Hepatocyte (in vitro differentiated cells): ENCODE measurements at regions not wholly inside any gene's neighbourhood (a gene's known extent, or its start where the extent isn't known, plus 50 kb on each side); places are given as distances from the start of the nearest gene placed in this dataset.

Experiments used
- EZH2 ChIP-seq: fragments of 200-600 bp; sonication (generic); IDR thresholded peaks from 2 replicates; pipeline ENCODE4 v1.6.1; 2016; ENCODE audit warnings: antibody characterized with exemption, mild to moderate bottlenecking, borderline replicate concordance
- TF ChIP-seq, protein P1 (sequence below): fragments of 200-600 bp; sonication (generic); IDR thresholded peaks from 2 replicates; pipeline ENCODE4 v1.5.1; 2016; ENCODE audit warnings: antibody characterized with exemption, mild to moderate bottlenecking; ENCODE audit not compliant: poor library complexity

DNA sequence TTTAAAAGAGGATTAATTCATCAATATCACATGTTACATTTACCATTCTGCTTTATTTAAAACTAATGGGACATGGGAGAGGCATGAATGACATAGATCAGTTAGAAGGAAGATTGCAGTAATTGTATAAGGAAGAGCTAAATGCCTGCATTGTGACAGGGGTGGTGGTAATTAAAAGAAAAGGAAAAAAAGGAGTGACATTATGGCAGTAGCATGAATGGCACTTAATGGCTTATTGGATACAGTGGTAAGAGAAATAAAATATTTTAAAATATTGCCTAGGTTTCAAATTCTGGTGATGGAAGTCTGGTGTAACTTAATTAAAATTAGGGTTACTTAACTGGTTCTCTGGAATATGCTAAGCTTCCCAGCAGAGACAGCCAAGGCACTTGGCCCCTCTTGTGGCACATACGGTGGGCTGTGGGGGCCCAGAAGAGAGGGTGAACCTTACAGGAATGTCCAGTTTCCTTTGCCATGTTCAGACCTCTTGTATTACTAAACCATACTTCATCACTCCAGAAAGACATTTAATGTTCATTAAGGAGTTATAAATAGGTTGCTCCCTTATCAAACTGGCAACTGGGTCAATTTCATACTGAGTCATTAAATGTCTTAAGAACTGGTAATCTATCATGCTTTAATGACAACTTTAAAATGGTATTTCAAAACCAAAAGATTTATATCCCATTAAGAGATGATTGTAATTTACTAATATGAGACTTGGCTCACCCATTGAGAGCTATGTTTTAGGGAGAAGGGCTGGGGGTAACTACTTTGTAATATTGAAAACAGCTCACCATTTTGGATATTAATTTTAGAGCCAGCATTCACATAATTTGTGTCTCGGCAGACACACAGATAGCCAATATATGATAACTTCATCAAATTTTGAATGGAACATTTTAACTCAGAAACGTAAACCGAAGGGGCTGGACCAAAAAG lies 798.9 kb upstream of the PIK3C3 start:
- TF ChIP-seq, protein P1, sequence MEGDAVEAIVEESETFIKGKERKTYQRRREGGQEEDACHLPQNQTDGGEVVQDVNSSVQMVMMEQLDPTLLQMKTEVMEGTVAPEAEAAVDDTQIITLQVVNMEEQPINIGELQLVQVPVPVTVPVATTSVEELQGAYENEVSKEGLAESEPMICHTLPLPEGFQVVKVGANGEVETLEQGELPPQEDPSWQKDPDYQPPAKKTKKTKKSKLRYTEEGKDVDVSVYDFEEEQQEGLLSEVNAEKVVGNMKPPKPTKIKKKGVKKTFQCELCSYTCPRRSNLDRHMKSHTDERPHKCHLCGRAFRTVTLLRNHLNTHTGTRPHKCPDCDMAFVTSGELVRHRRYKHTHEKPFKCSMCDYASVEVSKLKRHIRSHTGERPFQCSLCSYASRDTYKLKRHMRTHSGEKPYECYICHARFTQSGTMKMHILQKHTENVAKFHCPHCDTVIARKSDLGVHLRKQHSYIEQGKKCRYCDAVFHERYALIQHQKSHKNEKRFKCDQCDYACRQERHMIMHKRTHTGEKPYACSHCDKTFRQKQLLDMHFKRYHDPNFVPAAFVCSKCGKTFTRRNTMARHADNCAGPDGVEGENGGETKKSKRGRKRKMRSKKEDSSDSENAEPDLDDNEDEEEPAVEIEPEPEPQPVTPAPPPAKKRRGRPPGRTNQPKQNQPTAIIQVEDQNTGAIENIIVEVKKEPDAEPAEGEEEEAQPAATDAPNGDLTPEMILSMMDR = no peak
- TF ChIP-seq EZH2 = no peak
